GM21390 (cell line): ENCODE measurements at regions not wholly inside any gene's neighbourhood (a gene's known extent, or its start where the extent isn't known, plus 50 kb on each side); places are given as distances from the start of the nearest gene placed in this dataset.

Experiments
- ATAC-seq: cut with Tn5 transposase; IDR thresholded peaks from one replicate; pipeline ENCODE4 v1.9.1; 2021; ENCODE audit not compliant: unreplicated experiment

GRCh38 chr4:145347684-145348083, 134.0 kb upstream of the SMAD1 start:
- no peak for ATAC-seq

- ATAC-seq, result no peak
Measured at GRCh38 chr4:145346081-145346480, 135.6 kb upstream of the SMAD1 start.

- no peak for ATAC-seq
Measured at GRCh38 chr4:145345401-145345800, 136.3 kb upstream of the SMAD1 start.

GRCh38 chr4:145341381-145341780, 140.3 kb upstream of the SMAD1 start:
- ATAC-seq, result no peak

- no peak for ATAC-seq
Measured at GRCh38 chr4:145340071-145340675, 141.5 kb upstream of the SMAD1 start.

- ATAC-seq, result no peak
Measured at GRCh38 chr4:145339075-145339725, 142.5 kb upstream of the SMAD1 start.

GRCh38 chr4:145338568-145338967, 143.1 kb upstream of the SMAD1 start:
- no peak for ATAC-seq

- ATAC-seq, result no peak
Measured at GRCh38 chr4:145337391-145337790, 144.3 kb upstream of the SMAD1 start.

GRCh38 chr4:145333786-145334185, 147.9 kb upstream of the SMAD1 start:
- ATAC-seq, result no peak

GRCh38 chr4:145326491-145326890, 146.1 kb upstream of the OTUD4 start:
- no peak for ATAC-seq

- no peak for ATAC-seq
Measured at GRCh38 chr4:145324161-145324560, 143.8 kb upstream of the OTUD4 start.

GRCh38 chr4:145320294-145320693, 139.9 kb upstream of the OTUD4 start:
- no peak for ATAC-seq

- ATAC-seq, result no peak
Measured at GRCh38 chr4:145319751-145320150, 139.4 kb upstream of the OTUD4 start.

- no peak for ATAC-seq
Measured at GRCh38 chr4:145316897-145317574, 136.6 kb upstream of the OTUD4 start.

GRCh38 chr4:145315811-145316225, 135.4 kb upstream of the OTUD4 start:
- ATAC-seq, result no peak

- ATAC-seq, result no peak
Measured at GRCh38 chr4:145308598-145308997, 128.2 kb upstream of the OTUD4 start.

- no peak for ATAC-seq
Measured at GRCh38 chr4:145307763-145308430, 127.5 kb upstream of the OTUD4 start.

GRCh38 chr4:145307120-145307519, 126.7 kb upstream of the OTUD4 start:
- no peak for ATAC-seq

GRCh38 chr4:145302725-145303124, 122.3 kb upstream of the OTUD4 start:
- no peak for ATAC-seq

- ATAC-seq, result no peak
Measured at GRCh38 chr4:145301386-145302080, 121.1 kb upstream of the OTUD4 start.

GRCh38 chr4:145299380-145300076, 119.1 kb upstream of the OTUD4 start:
- peak; percentile 91 for ATAC-seq
